K562 (cell line): ENCODE measurements at regions not wholly inside any gene's neighbourhood (a gene's known extent, or its start where the extent isn't known, plus 50 kb on each side); places are given as distances from the start of the nearest gene placed in this dataset.

Source experiments
- CEBPG ChIP-seq, 3 experiments: fragments of 200-800 bp in 1 of 3; sonication (Bioruptor generic) in 1 of 3; sonication (generic) in 1 of 3; formaldehyde crosslinking in 1 of 3; IDR thresholded peaks in 2 of 3; conservative IDR thresholded peaks in 1 of 3; 2 replicates each; pipeline versions ENCODE4 v1.6.1 to v1.8.0; 2016 to 2022; ENCODE audit warnings: missing compliant biosample characterization in 2 of 3, missing genetic modification characterization in 2 of 3, mild to moderate bottlenecking in 1 of 3, missing genetic modification reagents in 1 of 3
- HDAC6 ChIP-seq: IDR thresholded peaks from 2 replicates; pipeline ENCODE4 v1.6.1; 2012; ENCODE audit warnings: low read depth, mild to moderate bottlenecking, control low read depth, inconsistent platforms, low read length, moderate library complexity
- NR1H2 ChIP-seq: sonication (generic); formaldehyde crosslinking; IDR thresholded peaks from 2 replicates; pipeline ENCODE4 v1.4.0; 2020; ENCODE audit warnings: mild to moderate bottlenecking, missing genetic modification reagents
- NUFIP1 ChIP-seq: fragments of 450-650 bp; IDR thresholded peaks from 2 replicates; pipeline ENCODE4 v1.6.1; 2018; ENCODE audit not compliant: partially characterized antibody
- SRF ChIP-seq, 2 experiments: fragments of 250-450, 450-650 bp in 1 of 2; sonication (Bioruptor Pico) in 1 of 2; sonication (generic) in 1 of 2; formaldehyde crosslinking; IDR thresholded peaks; 2 replicates each; pipeline versions ENCODE4 v1.5.0 to v1.5.1; 2020 to 2022; ENCODE audit warnings: mild to moderate bottlenecking in 1 of 2, missing genetic modification reagents in 1 of 2
- ZBTB8A ChIP-seq: fragments of 450-650 bp; IDR thresholded peaks from 2 replicates; pipeline ENCODE4 v1.6.1; 2018; ENCODE audit warnings: mild to moderate bottlenecking, moderate library complexity; ENCODE audit not compliant: partially characterized antibody
- ZNF830 ChIP-seq: fragments of 250-450 bp; sonication (Bioruptor Pico); IDR thresholded peaks from 2 replicates; pipeline ENCODE4 v1.5.0; 2021; ENCODE audit warnings: mild to moderate bottlenecking
- TF ChIP-seq, protein P1 (sequence below): fragments of 450-650 bp; IDR thresholded peaks from 2 replicates; pipeline ENCODE4 v1.6.1; 2016; ENCODE audit warnings: borderline replicate concordance
- TF ChIP-seq, protein P2 (sequence below), 2 experiments: fragments of 450-650 bp; IDR thresholded peaks; 2 replicates each; pipeline ENCODE4 v1.6.1; 2016; ENCODE audit warnings: mild to moderate bottlenecking in 2 of 2, borderline replicate concordance in 1 of 2, low read depth in 1 of 2, moderate library complexity in 1 of 2
- TF ChIP-seq, protein P3 (sequence below): fragments of 250-450 bp; sonication (Bioruptor Pico); IDR thresholded peaks from 2 replicates; pipeline ENCODE4 v1.5.0; 2021; ENCODE audit warnings: mild to moderate bottlenecking, moderate library complexity

DNA sequence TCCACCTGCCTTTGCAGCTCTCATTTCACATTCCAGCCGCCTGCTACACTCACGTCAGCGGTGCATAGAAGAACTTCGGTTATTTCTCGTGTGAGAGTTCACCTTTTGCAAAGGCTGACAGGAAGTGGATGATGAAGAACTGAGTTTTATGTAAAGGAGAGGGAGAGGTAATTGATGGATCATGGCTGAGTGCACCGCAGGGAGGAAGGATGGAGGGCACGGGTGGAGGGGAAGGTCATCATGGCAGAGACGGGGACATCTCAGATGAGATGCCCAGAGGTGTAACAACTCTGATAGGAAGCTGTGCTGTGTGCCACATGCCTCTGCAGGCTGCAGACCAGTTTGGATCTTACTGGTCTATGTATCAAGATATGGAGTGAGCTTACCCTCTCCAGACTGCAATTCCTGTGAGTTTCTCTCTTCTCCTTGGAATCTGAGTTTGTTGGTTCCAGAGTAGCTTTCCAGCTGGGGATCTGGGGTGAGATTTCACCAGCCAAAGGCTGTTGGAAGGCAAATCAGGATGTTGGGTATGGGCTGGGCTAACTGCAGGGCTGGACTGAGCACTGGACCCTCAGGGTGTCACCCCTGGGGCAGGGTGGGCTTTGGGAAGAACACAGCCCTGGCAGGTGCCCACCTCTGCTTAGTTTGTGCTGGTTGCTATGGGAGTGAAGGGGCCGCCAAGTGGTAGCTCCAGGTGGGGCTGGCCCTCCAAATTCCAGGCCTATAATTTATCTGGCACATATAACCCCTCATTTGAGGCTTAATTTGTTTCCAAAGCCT is 777.0 kb downstream of the KCNJ18 start (continued):
- TF ChIP-seq CEBPG (CRISPR knock-in tag; IDR thresholded peaks at IDR 0.05): no peak
- TF ChIP-seq CEBPG (tag; conservative IDR thresholded peaks at IDR 0.05 in 1 of 2, IDR thresholded peaks at IDR 0.05 in 1 of 2): no peak
- no peak for TF ChIP-seq HDAC6
- TF ChIP-seq, protein P1, sequence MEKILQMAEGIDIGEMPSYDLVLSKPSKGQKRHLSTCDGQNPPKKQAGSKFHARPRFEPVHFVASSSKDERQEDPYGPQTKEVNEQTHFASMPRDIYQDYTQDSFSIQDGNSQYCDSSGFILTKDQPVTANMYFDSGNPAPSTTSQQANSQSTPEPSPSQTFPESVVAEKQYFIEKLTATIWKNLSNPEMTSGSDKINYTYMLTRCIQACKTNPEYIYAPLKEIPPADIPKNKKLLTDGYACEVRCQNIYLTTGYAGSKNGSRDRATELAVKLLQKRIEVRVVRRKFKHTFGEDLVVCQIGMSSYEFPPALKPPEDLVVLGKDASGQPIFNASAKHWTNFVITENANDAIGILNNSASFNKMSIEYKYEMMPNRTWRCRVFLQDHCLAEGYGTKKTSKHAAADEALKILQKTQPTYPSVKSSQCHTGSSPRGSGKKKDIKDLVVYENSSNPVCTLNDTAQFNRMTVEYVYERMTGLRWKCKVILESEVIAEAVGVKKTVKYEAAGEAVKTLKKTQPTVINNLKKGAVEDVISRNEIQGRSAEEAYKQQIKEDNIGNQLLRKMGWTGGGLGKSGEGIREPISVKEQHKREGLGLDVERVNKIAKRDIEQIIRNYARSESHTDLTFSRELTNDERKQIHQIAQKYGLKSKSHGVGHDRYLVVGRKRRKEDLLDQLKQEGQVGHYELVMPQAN: no peak
- no peak for TF ChIP-seq NUFIP1
- TF ChIP-seq ZBTB8A: no peak
- TF ChIP-seq, protein P2, sequence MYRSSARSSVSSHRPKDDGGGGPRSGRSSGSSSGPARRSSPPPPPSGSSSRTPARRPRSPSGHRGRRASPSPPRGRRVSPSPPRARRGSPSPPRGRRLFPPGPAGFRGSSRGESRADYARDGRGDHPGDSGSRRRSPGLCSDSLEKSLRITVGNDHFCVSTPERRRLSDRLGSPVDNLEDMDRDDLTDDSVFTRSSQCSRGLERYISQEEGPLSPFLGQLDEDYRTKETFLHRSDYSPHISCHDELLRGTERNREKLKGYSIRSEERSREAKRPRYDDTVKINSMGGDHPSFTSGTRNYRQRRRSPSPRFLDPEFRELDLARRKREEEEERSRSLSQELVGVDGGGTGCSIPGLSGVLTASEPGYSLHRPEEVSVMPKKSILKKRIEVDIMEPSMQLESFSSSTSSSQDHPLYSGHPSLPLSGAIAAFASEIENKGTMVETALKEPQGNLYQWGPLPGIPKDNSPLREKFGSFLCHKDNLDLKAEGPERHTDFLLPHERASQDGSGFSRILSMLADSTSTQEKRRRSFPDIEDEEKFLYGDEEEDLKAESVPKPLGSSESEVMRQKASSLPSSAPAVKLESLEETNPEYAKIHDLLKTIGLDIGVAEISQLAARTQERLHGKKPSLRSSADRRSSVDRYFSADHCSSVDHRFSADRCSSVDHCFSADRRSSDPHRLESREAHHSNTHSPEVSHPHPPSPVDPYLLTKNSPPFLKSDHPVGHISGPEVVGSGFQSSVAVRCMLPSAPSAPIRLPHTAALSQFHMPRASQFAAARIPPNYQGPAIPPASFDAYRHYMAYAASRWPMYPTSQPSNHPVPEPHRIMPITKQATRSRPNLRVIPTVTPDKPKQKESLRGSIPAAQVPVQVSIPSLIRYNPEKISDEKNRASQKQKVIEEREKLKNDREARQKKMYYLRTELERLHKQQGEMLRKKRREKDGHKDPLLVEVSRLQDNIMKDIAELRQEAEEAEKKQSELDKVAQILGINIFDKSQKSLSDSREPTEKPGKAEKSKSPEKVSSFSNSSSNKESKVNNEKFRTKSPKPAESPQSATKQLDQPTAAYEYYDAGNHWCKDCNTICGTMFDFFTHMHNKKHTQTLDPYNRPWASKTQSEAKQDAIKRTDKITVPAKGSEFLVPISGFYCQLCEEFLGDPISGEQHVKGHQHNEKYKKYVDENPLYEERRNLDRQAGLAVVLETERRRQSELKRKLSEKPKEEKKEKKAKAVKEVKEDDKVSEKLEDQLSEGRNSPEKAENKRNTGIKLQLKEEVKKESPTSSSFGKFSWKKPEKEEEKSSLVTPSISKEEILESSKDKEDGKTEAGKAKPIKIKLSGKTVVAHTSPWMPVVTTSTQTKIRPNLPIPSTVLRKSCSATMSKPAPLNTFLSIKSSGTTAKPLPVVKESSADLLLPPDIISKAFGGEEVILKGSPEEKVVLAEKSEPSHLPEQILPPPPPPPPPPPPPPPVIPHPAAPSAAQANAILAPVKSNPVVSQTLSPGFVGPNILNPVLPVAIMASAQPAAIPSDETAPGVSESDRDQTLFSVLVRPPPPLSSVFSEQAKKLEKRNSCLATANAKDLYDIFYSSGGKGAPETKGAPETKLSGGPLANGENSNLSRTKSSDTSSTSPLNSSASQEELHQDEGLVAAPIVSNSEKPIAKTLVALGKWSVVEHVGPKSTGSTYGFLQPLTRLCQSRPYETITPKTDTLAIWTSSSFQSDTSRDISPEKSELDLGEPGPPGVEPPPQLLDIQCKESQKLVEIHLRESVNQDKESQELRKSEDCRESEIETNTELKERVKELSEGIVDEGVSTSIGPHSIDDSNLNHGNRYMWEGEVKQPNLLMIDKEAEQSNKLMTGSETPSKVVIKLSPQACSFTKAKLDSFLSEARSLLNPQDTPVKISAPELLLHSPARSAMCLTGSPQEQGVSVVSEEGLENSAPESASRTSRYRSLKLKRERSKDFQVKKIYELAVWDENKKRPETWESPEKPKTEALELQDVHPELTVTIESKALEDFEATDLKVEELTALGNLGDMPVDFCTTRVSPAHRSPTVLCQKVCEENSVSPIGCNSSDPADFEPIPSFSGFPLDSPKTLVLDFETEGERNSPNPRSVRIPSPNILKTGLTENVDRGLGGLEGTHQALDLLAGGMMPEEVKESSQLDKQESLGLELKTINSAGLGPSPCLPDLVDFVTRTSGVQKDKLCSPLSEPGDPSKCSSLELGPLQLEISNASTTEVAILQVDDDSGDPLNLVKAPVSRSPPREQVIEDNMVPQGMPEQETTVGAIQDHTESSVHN (IDR thresholded peaks at IDR 0.05; ENCODE audit: borderline replicate concordance in 1 of 2, low read depth in 1 of 2): no peak
- TF ChIP-seq ZNF830 (CRISPR knock-in tag): no peak
- TF ChIP-seq NR1H2 (CRISPR knock-in tag): no peak
- TF ChIP-seq SRF (CRISPR knock-in tag; IDR thresholded peaks at IDR 0.05): no peak
- TF ChIP-seq, protein P3, sequence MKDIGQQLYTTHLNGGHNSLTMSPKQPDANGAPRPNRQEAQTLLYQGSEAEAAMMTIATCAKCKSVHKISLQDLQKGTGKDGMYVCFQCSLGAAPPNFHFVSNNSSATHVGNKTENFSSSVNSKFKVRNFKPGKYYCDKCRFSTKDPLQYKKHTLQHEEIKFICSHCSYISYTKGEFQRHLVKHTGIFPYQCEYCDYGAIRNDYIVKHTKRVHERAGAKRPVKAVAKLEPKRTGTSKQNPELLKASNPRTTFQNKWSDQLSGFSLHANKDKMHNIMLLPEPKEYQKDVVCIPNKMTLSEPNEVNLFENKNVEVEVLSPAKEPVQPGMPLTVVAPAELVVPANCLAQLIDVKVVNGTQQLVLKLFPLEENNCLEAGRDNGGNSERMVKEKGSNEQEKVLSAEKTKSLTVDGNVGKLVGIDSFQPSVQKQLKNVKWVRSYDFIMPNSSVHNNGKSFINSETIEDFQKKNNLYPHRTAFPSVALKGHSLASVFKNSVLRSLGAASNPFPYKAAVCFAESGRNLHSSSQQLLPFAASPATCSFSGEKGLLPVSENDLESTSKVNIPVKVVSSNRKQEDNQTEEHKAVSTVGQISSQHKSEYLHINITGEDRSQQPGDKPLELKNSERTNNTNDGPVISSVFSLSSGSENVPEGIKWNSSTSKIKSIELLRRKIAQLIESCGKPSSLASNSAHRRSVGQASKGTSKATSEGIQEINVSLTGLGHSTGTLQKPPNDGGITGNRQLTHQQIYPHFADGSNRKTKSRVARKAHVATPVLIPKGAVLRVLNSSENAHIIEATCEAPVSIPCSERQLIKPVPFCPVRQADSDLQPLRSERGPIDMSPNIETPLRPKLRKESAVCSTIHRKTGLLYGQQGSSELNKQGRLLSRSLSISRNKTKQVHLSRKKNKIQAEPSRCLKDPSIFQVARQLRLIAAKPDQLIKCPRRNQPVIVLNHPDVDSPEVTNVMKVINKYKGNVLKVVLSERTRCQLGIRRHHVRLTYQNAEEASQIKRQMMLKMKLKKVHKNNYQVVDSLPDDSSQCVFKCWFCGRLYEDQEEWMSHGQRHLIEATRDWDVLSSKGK (CRISPR knock-in tag): no peak
